ENCODE measurements at regions not wholly inside any gene's neighbourhood (a gene's known extent, or its start where the extent isn't known, plus 50 kb on each side); places are given as distances from the start of the nearest gene placed in this dataset.

DNA sequence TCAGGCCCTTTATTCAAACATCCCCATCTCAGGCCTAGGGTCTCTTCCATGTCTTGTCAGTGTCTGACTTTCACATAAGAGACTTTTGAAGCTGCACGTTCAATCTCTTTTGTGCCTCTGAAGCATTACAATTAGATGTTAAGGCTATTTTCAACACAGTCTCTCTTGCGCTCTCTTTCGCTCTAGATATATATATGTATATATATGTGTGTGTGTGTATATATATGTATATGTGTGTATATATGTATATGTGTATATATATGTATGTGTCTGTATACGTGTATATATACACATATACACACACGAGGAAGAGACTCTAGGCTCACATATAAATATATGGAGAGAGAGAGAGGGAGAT is 162.5 kb upstream of the RNPC3 start:
- H3K27ac ChIP-seq (ENCODE audit: low read depth, low read length), result no peak overlapping the region
- WGBS (ENCODE audit: insufficient coverage), result no CpG with 5 or more reads among the region's 5 CpGs

GRCh38 chr1:103362348-103363007 is 163.0 kb upstream of the RNPC3 start:
- Histone ChIP-seq H3K4me3 (ENCODE audit: low read depth, low read length) (no peak overlapping the region), H3K27ac (ENCODE audit: low read depth, low read length) (no peak overlapping the region), H3K4me1 (ENCODE audit: control insufficient read depth, insufficient read depth, low read length) (no peaks in the 10 kb centered on the region), H3K36me3 (ENCODE audit: control insufficient read depth, insufficient read depth, low read length) (no peaks in the 10 kb centered on the region), H3K27me3 (ENCODE audit: control insufficient read depth, insufficient read depth, low read length) (no peaks in the 10 kb centered on the region), H3K9me3 (ENCODE audit: control insufficient read depth, insufficient read depth, low read length) (no peaks in the 10 kb centered on the region)
- DNase-seq (ENCODE audit: low read depth in 4 of 6, low spot score in 6 of 6), result no peak
- no CpG with 5 or more reads among the region's 4 CpGs for WGBS (ENCODE audit: insufficient coverage)

More for the DNA sequence above, 162.5 kb upstream of the RNPC3 start:
- no peaks in the 10 kb centered on the region for H3K4me1 ChIP-seq (ENCODE audit: control insufficient read depth, insufficient read depth, low read length)
- no peaks in the 10 kb centered on the region for H3K9me3 ChIP-seq (ENCODE audit: control insufficient read depth, insufficient read depth, low read length)
- H3K36me3 ChIP-seq (ENCODE audit: control insufficient read depth, insufficient read depth, low read length), result no peaks in the 10 kb centered on the region
- no peak overlapping the region for H3K4me3 ChIP-seq (ENCODE audit: low read depth, low read length)
- H3K27me3 ChIP-seq (ENCODE audit: control insufficient read depth, insufficient read depth, low read length), result no peaks in the 10 kb centered on the region
- DNase-seq (ENCODE audit: low read depth in 4 of 6, low spot score in 6 of 6), result no peak

- Histone ChIP-seq H3K4me1 (ENCODE audit: control insufficient read depth, insufficient read depth, low read length) (no peaks in the 10 kb centered on the region), H3K27me3 (ENCODE audit: control insufficient read depth, insufficient read depth, low read length) (no peaks in the 10 kb centered on the region), H3K9me3 (ENCODE audit: control insufficient read depth, insufficient read depth, low read length) (no peaks in the 10 kb centered on the region), H3K36me3 (ENCODE audit: control insufficient read depth, insufficient read depth, low read length) (no peaks in the 10 kb centered on the region), H3K4me3 (ENCODE audit: low read depth, low read length) (no peak overlapping the region), H3K27ac (ENCODE audit: low read depth, low read length) (no peak overlapping the region)
- WGBS (ENCODE audit: insufficient coverage), result no CpG with 5 or more reads among the region's 1 CpG
- no peak for DNase-seq (ENCODE audit: low read depth in 4 of 6, low spot score in 6 of 6)
Measured at GRCh38 chr1:103353391-103353790, 172.1 kb upstream of the RNPC3 start.

DNA sequence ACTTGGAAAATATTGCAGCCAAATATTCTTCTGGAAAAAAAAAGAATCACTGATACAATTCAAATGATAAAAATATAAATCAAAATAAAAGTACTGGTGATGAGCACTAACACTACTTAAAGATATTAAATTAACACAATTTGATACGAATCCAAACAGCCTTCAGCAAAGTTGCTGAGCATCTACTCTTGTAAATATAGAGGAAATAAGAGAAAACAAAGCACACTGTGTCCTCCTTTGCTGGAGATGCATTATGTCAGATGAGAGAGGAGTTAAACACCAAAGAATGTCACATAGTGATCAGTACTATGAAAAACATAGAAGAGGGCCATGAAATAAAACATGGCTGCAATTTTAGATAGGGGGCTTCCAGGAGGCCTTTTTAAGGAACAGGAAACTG is 177.4 kb upstream of the RNPC3 start:
- no peaks in the 10 kb centered on the region for H3K27me3 ChIP-seq (ENCODE audit: control insufficient read depth, insufficient read depth, low read length)
- H3K4me1 ChIP-seq (ENCODE audit: control insufficient read depth, insufficient read depth, low read length), result no peaks in the 10 kb centered on the region
- no peak overlapping the region for H3K4me3 ChIP-seq (ENCODE audit: low read depth, low read length)
- no peak for DNase-seq (ENCODE audit: low read depth in 4 of 6, low spot score in 6 of 6)
- no peaks in the 10 kb centered on the region for H3K9me3 ChIP-seq (ENCODE audit: control insufficient read depth, insufficient read depth, low read length)
- H3K36me3 ChIP-seq (ENCODE audit: control insufficient read depth, insufficient read depth, low read length), result no peaks in the 10 kb centered on the region
- no CpG with 5 or more reads among the region's 1 CpG for WGBS (ENCODE audit: insufficient coverage)
- no peak overlapping the region for H3K27ac ChIP-seq (ENCODE audit: low read depth, low read length)

DNA sequence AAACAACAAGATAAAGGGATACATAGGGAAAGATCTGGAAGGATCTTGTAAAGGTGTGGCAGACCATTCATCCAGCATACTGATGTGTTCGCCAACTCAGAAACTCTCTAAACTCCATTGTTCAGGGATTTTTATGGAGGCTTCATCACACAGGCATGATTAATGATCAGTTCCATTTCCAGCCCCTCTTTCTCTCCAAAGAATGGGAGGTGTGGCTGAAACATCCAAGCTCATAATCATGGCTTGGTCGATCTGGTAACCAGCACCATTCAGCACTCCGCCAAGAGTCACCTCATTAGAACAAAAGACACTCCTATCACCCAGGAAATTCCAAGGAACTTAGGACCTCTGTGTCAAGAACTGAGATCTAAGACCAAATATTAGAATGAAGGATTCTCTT is 180.6 kb upstream of the RNPC3 start:
- no peak overlapping the region for H3K27ac ChIP-seq (ENCODE audit: low read depth, low read length)
- no peak for DNase-seq (ENCODE audit: low read depth in 4 of 6, low spot score in 6 of 6)
- no peaks in the 10 kb centered on the region for H3K9me3 ChIP-seq (ENCODE audit: control insufficient read depth, insufficient read depth, low read length)
- no peak overlapping the region for H3K4me3 ChIP-seq (ENCODE audit: low read depth, low read length)
- no peaks in the 10 kb centered on the region for H3K36me3 ChIP-seq (ENCODE audit: control insufficient read depth, insufficient read depth, low read length)
- 44% methylated on average over 2 of the region's 3 CpGs for WGBS (ENCODE audit: insufficient coverage)
- H3K4me1 ChIP-seq (ENCODE audit: control insufficient read depth, insufficient read depth, low read length), result no peaks in the 10 kb centered on the region
- H3K27me3 ChIP-seq (ENCODE audit: control insufficient read depth, insufficient read depth, low read length), result no peaks in the 10 kb centered on the region

DNA sequence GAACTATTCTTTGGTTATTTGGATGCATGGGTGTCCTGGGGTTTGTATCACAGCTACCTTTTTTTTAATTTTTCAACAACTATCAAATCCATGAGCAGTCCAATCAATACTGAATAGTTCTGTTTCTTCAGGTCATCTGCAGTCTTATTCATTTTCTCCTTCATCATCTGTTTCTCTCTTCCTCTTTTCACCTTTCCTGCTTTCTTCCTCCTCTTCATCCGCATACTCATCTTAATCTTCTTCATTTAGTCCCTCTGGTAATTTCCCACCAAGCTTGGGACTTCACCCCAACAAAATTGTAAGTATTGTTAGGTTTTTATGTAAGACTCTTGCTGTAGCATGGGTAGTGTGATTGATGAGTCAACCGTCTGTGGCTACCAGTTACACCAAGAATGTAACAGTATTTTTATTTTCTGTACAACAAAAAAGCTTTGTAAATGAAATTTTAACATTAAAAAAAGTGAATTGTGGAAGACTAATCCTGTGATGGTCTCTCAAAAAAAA is 184.1 kb upstream of the RNPC3 start:
- Histone ChIP-seq H3K27me3 (ENCODE audit: control insufficient read depth, insufficient read depth, low read length) (no peaks in the 10 kb centered on the region), H3K36me3 (ENCODE audit: control insufficient read depth, insufficient read depth, low read length) (no peaks in the 10 kb centered on the region), H3K27ac (ENCODE audit: low read depth, low read length) (no peak overlapping the region), H3K4me1 (ENCODE audit: control insufficient read depth, insufficient read depth, low read length) (no peaks in the 10 kb centered on the region), H3K9me3 (ENCODE audit: control insufficient read depth, insufficient read depth, low read length) (no peaks in the 10 kb centered on the region), H3K4me3 (ENCODE audit: low read depth, low read length) (no peak overlapping the region)
- DNase-seq (ENCODE audit: low read depth in 4 of 6, low spot score in 6 of 6), result no peak
- WGBS (ENCODE audit: insufficient coverage), result no CpG with 5 or more reads among the region's 2 CpGs

DNA sequence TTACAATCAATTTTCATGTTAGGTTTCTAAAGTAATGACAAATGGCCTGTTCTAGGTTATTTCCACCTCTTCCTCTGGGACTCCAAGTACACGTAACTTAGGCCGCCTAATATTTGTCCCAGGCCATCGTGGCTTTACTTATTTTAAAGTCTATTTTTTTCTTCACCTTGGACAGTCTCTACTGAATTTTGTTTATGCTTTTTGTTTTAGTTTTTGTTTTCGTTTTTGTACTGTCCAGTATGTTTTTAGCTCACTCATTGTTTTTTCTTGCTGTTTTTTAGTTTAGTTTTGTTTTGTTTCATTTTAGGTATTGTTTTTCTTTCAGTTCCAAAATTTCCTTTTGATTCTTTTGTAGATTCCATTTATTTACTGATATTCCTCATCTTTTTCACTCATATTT is 187.7 kb upstream of the RNPC3 start:
- Histone ChIP-seq H3K27ac (ENCODE audit: low read depth, low read length) (no peak overlapping the region), H3K4me1 (ENCODE audit: control insufficient read depth, insufficient read depth, low read length) (no peaks in the 10 kb centered on the region), H3K4me3 (ENCODE audit: low read depth, low read length) (no peak overlapping the region), H3K9me3 (ENCODE audit: control insufficient read depth, insufficient read depth, low read length) (no peaks in the 10 kb centered on the region), H3K36me3 (ENCODE audit: control insufficient read depth, insufficient read depth, low read length) (no peaks in the 10 kb centered on the region), H3K27me3 (ENCODE audit: control insufficient read depth, insufficient read depth, low read length) (no peaks in the 10 kb centered on the region)
- no CpG with 5 or more reads among the region's 4 CpGs for WGBS (ENCODE audit: insufficient coverage)
- DNase-seq (ENCODE audit: low read depth in 4 of 6, low spot score in 6 of 6), result no peak

- Histone ChIP-seq H3K9me3 (ENCODE audit: control insufficient read depth, insufficient read depth, low read length) (no peaks in the 10 kb centered on the region), H3K27ac (ENCODE audit: low read depth, low read length) (no peak overlapping the region), H3K4me1 (ENCODE audit: control insufficient read depth, insufficient read depth, low read length) (no peaks in the 10 kb centered on the region), H3K36me3 (ENCODE audit: control insufficient read depth, insufficient read depth, low read length) (no peaks in the 10 kb centered on the region), H3K4me3 (ENCODE audit: low read depth, low read length) (no peak overlapping the region), H3K27me3 (ENCODE audit: control insufficient read depth, insufficient read depth, low read length) (no peaks in the 10 kb centered on the region)
- DNase-seq (ENCODE audit: low read depth in 4 of 6, low spot score in 6 of 6), result peak; percentile 29 to 86 (median 49)
- no CpG with 5 or more reads among the region's 1 CpG for WGBS (ENCODE audit: insufficient coverage)
Measured at GRCh38 chr1:103336408-103336807, 189.1 kb upstream of the RNPC3 start.

- 86% methylated on average over 1 of the region's 5 CpGs for WGBS (ENCODE audit: insufficient coverage)
- Histone ChIP-seq H3K27me3 (ENCODE audit: control insufficient read depth, insufficient read depth, low read length) (no peaks in the 10 kb centered on the region), H3K36me3 (ENCODE audit: control insufficient read depth, insufficient read depth, low read length) (no peaks in the 10 kb centered on the region), H3K4me1 (ENCODE audit: control insufficient read depth, insufficient read depth, low read length) (no peaks in the 10 kb centered on the region), H3K27ac (ENCODE audit: low read depth, low read length) (no peak overlapping the region), H3K4me3 (ENCODE audit: low read depth, low read length) (no peak overlapping the region), H3K9me3 (ENCODE audit: control insufficient read depth, insufficient read depth, low read length) (no peaks in the 10 kb centered on the region)
- peak in 3 of 6 donors; percentile 4 to 31 (median 8) for DNase-seq (ENCODE audit: low read depth in 4 of 6, low spot score in 6 of 6)
Measured at GRCh38 chr1:103333141-103333540, 192.4 kb upstream of the RNPC3 start.

DNA sequence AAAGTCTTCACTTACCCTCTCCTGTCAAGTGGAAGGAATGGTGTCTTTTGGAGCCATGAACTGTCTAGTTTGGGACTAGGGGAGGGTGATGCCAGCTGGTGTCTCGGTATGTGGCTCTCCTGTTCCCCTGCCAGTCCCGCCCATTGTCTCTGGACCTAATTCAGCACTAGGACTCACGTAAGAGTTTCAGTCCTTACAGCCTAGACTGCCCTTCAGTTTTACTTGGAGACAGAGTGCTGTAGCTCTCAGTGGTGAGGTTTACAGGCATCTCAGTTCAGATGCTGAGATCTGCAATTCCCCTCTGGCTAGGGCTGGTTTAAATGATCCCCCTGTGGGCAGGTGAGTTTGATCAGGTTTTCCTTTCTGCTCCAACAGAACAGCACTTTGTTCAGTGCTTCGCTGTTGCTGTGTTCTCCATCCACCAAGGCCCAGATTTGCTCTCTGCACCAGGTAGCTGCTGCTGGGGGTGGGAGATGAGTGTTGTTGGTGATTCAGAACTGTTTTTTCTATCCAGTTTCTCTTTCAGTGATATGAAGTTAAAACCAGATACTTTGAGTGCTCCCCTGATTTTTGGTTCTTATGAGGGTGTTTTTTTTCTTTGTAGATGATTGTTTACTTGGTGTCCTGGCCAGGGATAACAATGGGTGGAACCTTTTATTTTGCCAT is 198.3 kb upstream of the RNPC3 start:
- Histone ChIP-seq H3K4me1 (ENCODE audit: control insufficient read depth, insufficient read depth, low read length) (no peaks in the 10 kb centered on the region), H3K36me3 (ENCODE audit: control insufficient read depth, insufficient read depth, low read length) (no peaks in the 10 kb centered on the region), H3K27ac (ENCODE audit: low read depth, low read length) (no peak overlapping the region), H3K27me3 (ENCODE audit: control insufficient read depth, insufficient read depth, low read length) (no peaks in the 10 kb centered on the region), H3K4me3 (ENCODE audit: low read depth, low read length) (no peak overlapping the region), H3K9me3 (ENCODE audit: control insufficient read depth, insufficient read depth, low read length) (no peaks in the 10 kb centered on the region)
- DNase-seq (ENCODE audit: low read depth in 4 of 6, low spot score in 6 of 6), result no peak
- 96% methylated on average over 3 of the region's 4 CpGs for WGBS (ENCODE audit: insufficient coverage)
